GM12873 (cell line): ENCODE measurements at regions not wholly inside any gene's neighbourhood (a gene's known extent, or its start where the extent isn't known, plus 50 kb on each side); places are given as distances from the start of the nearest gene placed in this dataset.

ENCODE experiments used
- CTCF ChIP-seq: IDR thresholded peaks from 2 replicates; pipeline ENCODE4 v1.5.1; 2012; ENCODE audit warnings: low read depth, mild to moderate bottlenecking, moderate library complexity, low read length, control low read depth; ENCODE audit not compliant: insufficient read depth; ENCODE audit errors: missing control alignments

DNA sequence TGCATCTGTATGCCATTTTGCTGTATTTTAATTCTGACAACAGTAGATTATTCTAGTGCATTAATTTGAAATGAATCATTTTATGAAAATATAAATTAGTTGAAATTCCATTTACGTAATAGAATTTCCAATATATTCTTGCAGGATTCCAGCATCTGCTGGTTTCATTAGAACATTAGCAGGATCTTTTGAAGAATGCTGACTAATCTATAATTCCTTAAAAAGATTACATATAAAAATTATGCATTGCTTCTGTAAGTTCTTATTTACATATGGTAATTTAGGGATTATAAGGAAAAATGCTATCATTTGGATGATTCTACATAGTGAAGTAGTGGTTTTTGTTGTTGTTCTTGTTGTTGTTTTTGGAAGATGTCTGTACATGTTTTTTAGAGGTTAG lies 182.2 kb upstream of the GNPDA2 start:
- TF ChIP-seq CTCF: no peak

DNA sequence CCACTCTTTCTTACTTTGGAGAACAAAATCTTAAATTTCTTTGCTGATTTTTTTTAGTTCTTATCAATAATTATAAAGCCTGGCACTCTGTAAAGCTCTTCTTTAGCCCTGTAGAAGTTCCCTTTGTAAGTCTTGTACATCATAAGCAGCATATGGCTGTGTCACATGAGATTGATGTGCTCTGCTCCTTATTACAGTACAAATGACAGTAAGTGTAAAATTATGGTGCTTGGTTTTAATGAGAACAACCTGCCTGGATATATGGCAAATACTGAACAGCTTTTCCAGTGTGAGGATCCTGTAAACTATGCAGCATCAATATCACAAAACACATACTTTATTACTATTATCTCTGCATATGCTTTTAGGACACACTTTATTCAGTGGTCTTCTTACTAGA lies 145.9 kb upstream of the GNPDA2 start:
- no peak for TF ChIP-seq CTCF

DNA sequence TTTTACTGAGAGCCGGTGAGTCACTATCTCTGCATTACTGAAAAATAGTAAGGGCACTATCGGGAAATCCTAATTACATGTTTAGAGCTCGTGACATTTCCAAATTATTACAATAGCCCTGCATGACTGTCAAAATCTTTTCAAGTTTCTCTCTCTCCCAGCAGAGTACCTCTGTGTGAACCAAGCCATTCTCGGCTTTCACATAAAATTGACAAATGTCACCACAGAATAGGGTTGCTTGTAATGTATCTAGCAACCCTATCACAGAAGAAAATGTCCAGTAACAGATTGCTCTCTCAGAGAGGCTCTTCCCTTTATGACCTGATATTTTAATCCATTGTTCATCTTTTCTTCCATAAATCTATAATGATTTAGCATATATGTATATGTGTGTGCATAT lies 144.8 kb upstream of the GNPDA2 start:
- no peak for TF ChIP-seq CTCF

DNA sequence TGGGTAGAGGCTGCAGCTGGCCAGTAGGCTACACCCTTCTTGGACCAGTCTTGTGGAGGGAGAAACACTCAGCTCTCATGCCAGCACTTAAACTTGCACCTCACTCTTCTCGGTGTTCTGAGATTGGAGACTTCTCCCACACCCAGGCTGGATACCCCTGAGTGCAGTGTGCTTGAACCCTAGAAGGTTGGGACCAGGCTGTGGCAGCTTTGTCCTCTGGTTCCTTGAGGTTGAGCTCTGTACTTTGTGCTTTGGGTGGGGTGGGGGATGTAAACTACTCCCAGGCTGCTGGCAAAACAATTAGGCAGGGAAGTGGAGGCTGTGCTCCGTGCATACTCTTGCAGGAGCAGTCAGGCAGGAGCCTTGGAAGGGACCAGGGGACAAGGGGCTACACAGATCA lies 143.6 kb upstream of the GNPDA2 start:
- no peak for TF ChIP-seq CTCF

DNA sequence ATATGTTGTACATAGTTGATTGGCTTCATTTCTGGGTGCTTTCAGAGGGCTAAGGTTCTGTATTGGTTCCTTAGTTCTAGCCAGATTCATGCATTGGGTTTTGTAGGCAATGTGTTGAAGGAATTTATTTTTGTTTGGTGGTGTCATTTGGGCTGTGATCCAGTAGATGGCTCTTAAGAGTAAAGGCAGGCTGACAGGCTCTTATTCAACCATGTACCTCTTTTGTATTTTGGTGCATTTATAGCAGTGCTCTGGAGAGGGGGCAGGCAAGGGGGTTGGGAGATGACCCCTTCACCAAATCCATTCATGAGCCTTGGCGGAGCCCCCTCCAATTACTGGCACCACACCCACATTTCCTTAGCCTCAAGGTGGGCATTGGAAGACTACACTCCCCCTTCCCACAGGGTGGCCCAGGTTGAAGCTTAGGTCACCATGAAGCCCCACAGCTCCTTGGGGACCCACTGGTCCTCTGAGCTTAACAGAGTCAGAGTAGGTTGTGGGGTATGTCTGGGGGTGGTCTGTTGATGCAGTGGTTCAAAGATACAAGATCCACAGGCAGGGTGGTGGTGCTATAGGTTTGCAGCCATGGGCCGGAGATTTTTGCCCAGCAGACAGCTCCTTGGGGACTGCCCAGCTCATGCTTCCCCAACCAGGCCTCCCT lies 143.0 kb upstream of the GNPDA2 start:
- TF ChIP-seq CTCF: peak; percentile 15

- no peak for TF ChIP-seq CTCF
Measured at GRCh38 chr4:44861756-44862155, 135.4 kb upstream of the GNPDA2 start.

- no peak for TF ChIP-seq CTCF
Measured at GRCh38 chr4:44859477-44859876, 133.1 kb upstream of the GNPDA2 start.
